Epithelial cell of esophagus (primary cell): ENCODE measurements at regions not wholly inside any gene's neighbourhood (a gene's known extent, or its start where the extent isn't known, plus 50 kb on each side); places are given as distances from the start of the nearest gene placed in this dataset.

Experiments
- DNase-seq: peaks from one replicate; pipeline ENCODE4 v3.0.0; 2010; ENCODE audit warnings: low read depth
- H3K4me3 ChIP-seq: 2 replicates; pipeline ENCODE4 v1.5.1; 2011; ENCODE audit warnings: mild to moderate bottlenecking, low read length, control low read depth
- CTCF ChIP-seq: IDR thresholded peaks from 2 replicates; pipeline ENCODE4 v1.5.1; 2011; ENCODE audit warnings: low read depth, mild to moderate bottlenecking, low read length, control low read depth, inconsistent platforms; ENCODE audit not compliant: insufficient read depth; ENCODE audit errors: missing control alignments

DNA sequence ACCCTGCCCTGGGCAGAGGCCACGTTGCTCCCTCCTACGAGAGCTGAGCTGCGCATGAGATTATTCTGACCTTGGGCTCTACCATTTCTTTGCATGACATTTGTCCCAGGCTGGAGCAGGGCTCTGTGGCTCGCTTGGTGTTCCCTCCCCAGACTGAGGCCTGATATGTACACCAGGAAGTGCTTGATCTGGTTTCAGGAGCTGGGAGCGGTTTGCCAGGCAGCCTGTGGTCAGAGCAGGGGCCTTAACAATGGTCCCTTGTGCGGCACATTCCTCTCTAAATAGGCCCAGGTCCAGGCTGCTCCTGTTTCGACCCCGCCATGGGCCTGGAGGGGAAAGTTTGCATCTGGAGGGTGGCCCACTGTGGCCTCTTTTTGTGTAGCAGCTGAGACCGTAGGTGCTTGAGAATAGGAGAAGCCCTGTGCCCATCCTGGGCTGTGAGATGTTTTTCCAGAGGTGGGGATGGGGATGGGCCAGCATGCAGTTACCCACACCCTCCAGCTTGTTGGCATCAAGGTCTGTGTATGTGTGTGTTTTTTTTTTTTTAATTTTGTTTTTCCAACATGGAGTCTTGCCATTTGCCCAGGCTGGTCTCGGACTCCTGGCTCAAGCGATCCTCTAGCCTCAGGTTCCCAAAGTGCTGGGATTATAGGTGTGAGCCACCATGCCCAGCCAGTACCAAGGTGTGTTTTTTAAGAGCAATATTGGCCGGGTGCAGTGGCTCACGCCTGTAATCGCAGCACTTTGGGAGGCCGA is 253.9 kb downstream of the SEC14L1 start:
- no peak for DNase-seq
- no peak for TF ChIP-seq CTCF
- no peak overlapping the region for H3K4me3 ChIP-seq

GRCh38 chr17:77395501-77396048 is 254.8 kb downstream of the SEC14L1 start:
- no peak for DNase-seq
- no peak overlapping the region for H3K4me3 ChIP-seq
- TF ChIP-seq CTCF, result no peak

- no peak for DNase-seq
- no peak for TF ChIP-seq CTCF
- H3K4me3 ChIP-seq, result no peak overlapping the region
Measured at GRCh38 chr17:77396610-77397009, 255.8 kb downstream of the SEC14L1 start.

- H3K4me3 ChIP-seq, result no peak overlapping the region
- no peak for DNase-seq
- no peak for TF ChIP-seq CTCF
Measured at GRCh38 chr17:77398274-77398673, 257.5 kb downstream of the SEC14L1 start.

DNA sequence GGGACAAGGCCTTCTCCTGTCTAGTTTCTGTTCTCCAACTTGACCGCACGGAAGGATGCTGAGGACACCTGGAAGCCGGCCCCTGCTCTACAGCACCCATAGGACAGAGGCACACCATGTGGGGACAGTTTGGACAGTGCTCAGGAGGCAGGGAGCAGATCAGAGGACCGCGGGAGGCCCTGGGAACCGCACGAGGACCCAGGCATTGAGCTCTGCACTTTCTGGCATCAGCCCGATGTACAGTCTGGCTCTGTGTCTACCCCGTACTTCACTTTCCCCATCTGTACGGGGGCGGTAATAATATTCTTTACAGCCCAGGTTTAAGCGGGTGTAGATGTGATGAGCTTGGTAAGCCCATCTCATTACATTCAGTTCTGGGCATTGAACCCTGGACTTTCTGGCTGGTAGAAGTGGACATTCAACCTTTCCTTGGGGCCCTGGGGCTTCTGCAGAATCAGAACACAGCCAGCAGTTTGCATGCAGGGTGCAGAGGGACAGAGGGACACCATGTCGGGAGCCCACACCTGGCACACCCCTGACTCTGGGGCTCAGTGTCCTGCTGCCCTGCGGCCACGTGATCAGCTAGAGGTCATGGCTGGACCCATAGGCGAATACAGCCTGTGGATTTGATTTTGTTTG is 258.7 kb downstream of the SEC14L1 start:
- no peak for TF ChIP-seq CTCF
- H3K4me3 ChIP-seq, result no peak overlapping the region
- DNase-seq, result no peak

- no peak overlapping the region for H3K4me3 ChIP-seq
- peak; percentile 35 for TF ChIP-seq CTCF
- DNase-seq, result no peak
Measured at GRCh38 chr17:77400445-77400870, 259.7 kb downstream of the SEC14L1 start.

DNA sequence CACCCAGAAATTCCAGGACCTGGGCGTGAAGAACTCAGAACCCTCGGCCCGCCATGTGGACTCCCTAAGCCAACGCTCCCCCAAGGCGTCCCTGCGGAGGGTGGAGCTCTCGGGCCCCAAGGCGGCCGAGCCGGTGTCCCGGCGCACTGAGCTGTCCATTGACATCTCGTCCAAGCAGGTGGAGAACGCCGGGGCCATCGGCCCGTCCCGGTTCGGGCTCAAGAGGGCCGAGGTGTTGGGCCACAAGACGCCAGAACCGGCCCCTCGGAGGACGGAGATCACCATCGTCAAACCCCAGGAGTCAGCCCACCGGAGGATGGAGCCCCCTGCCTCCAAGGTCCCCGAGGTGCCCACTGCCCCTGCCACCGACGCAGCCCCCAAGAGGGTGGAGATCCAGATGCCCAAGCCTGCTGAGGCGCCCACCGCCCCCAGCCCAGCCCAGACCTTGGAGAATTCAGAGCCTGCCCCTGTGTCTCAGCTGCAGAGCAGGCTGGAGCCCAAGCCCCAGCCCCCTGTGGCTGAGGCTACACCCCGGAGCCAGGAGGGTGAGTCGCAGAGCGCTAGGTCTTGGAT is 261.5 kb downstream of the SEC14L1 start:
- TF ChIP-seq CTCF, result no peak
- H3K4me3 ChIP-seq, result no peak overlapping the region
- no peak for DNase-seq
